ENCODE measurements at regions not wholly inside any gene's neighbourhood (a gene's known extent, or its start where the extent isn't known, plus 50 kb on each side); places are given as distances from the start of the nearest gene placed in this dataset.

GRCh38 chr2:139867601-139868226, 1087.5 kb upstream of the NXPH2 start:
- no peak for TF ChIP-seq GATA2 (IDR thresholded peaks at IDR 0.05; ENCODE audit: low read depth, low read length)
- TF ChIP-seq GATA3 (IDR thresholded peaks at IDR 0.05; ENCODE audit: low read depth, low read length): no peak
